HTR-8/SVneo (cell line): ENCODE measurements at regions not wholly inside any gene's neighbourhood (a gene's known extent, or its start where the extent isn't known, plus 50 kb on each side); places are given as distances from the start of the nearest gene placed in this dataset.
"Not testable (repeated sequence)": the region's sequence is repeated elsewhere in the genome, so short reads cannot be mapped to it uniquely, and the experiment has no call there.

Source experiments
- DNase-seq: peaks from one replicate; pipeline ENCODE4 v3.0.0; 2011; ENCODE audit warnings: low spot score, mixed read lengths; ENCODE audit not compliant: insufficient read length
- FAIRE-seq: peaks from 2 replicates; lab custom pipeline; 2011; peaks lifted over from hg19 to GRCh38; lab: Jason Lieb, UNC

DNA sequence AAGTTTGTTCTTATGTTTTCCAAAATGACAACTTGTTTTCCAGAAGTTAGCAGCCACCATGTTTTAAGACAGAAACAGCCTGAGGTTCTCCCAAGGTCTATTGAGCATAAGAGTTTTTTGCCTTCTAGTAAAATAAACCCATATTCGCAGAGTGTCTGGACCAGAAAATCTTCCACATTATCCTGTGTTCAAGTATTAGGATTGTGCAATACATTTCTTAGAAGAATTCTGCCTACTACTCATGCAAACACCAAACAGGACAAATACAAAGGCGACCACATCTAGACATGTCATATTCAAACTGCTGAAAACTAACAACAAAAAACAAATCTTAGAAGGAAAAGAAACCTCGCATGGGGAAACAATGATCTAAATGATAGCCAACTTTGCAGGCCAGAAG lies 145.4 kb upstream of the AHI1 start:
- DNase-seq (no peak), FAIRE-seq (no peak)

DNA sequence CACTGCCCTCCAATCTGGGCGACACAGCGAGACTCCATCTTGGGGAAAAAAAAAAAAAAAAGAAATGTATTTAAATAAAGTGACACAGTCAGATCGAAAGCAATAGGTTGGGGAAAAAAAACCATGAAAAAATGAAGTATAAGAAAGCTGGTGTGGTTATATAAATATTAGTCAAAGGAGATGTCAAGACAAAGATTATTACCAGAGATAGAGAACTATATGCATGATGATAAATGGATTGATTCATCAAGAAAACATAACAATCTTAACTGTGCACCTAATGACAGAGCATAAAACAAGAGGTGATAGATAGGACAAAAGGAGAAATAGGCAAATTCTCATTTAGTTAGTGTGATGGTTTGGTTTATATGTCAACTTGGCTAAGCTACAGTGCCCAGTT lies 146.9 kb upstream of the AHI1 start:
- FAIRE-seq (peak; percentile 48), DNase-seq (no peak)

DNA sequence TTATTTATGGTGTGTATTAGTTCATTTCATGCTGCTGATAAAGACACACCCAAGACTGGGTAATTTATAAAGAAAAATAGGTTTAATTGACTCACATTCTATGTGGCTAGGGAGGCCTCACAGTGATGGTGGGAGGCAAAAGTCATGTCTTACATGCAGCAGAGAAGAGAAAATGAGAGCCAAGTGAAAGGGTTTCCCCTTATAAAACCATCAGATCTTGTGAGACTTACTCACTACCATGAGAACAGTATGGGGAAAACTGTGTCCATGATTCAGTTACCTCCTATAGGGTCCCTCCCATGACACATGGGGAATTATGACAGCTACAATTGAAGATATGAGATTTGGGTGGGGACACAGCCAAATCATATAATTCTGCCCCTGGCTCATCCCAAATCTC lies 150.0 kb upstream of the AHI1 start:
- DNase-seq = no peak
- no peak for FAIRE-seq

DNA sequence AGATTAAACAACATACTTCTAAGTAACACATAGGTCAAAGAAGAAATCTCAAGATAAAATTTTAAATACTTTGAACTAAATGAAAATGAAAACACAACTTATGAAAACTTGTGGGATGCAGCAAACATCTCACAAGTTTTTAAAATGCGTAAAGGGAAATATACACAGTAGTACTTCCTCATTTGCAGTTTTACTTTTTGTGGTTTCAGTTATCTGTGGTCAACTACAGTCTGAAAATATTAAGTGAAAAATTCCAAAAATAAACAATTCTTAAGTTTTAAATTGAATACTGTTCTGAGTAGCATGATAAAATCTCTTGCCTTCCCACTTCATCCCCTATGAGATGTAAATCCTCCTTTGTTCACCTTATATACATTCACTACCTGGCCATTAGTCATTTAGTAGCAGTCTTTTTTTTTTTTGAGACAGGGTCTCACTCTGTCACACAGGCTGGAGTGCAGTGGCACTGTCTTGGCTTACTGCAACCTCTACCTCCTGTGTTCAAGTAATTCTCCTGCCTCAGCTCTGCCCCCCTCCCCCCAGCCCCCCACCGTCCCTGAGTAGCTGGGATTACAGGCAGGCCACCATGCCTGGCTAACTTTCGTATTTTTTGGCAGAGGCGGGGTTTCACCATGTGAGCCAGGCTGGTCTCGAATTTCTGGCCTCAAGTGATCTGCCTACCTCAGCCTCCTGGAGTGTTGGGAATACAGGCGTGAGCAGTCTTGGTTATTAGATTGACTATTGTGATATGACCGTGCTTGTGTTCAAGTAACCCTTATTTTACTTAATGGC lies 154.6 kb upstream of the AHI1 start:
- DNase-seq = no peak
- no peak for FAIRE-seq

DNA sequence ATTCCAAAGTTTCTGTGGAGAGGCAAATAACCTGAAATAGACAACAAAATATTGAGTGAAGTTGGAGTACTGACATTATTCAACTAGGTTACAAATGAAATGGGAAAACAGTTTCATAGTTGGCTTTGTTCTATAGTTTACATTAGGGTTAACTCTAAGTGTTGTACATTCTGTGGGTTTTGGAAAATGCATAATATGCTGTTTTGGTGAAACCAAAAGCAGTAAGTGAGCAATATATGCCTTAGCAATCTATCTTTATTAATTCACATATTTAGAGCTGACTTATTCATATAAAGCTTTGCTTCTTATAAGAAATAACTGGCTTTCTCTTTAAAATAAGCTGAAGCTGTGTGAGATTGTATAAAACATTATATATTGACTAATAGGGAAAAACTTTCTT lies 157.5 kb upstream of the AHI1 start:
- DNase-seq (no peak), FAIRE-seq (no peak)

DNA sequence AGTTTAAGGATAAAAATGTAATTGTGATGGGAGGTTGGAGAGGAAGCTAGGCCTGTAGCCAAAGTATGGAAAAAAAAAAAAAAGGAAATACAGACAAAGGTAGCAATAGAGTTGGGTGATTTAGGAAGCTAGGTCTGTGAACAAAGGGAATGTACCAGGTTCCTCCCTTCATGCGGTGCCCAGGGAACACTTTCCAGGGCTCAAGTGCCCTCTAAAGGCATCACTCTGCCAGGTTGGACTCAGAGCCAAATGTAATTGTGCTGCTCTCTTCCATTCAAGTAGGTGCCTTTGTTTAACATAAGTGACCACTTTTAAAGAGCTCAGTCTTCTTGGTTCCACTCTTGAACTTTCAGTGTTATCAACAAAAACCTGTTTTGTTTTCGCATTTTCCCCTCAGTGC lies 159.7 kb upstream of the AHI1 start:
- FAIRE-seq (no peak), DNase-seq (no peak)

DNA sequence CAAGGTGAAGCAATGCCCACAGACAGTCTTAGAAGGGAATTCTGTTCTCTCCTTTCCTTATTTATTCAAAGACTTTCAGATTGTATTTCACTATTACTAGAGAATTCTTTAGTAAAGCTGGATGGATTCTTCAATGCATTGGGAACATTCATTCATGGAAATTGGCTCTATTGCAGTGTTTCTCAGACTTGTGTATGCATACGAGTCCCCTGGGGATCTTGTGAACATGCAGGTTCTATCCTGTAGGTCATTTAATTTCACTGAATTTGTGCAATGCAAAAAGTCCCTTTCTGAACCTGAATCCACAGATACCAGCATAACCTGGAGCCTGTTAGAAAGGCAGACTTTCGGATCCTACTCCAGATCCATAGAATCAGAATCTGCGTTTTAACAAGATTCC lies 160.9 kb upstream of the AHI1 start:
- DNase-seq (no peak), FAIRE-seq (no peak)

DNA sequence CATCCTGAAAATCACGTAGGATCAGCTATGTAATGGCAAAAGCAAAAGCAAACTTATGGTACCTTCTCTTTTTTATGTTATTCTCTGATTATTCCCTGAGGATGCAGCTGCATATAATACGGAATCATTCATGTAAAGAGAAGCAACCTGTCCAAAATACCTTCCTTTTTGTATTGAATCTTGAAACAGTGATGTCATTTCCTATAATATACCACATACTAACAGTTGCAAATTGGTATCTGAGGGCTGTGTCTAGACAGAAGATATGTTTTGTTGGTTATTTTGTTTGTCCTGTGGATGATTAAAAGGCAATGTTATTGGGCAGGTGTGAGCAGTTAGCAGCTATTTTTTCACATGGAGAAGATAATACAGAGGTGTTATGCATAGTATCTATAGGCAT lies 161.4 kb upstream of the AHI1 start:
- FAIRE-seq (no peak), DNase-seq (no peak)

DNA sequence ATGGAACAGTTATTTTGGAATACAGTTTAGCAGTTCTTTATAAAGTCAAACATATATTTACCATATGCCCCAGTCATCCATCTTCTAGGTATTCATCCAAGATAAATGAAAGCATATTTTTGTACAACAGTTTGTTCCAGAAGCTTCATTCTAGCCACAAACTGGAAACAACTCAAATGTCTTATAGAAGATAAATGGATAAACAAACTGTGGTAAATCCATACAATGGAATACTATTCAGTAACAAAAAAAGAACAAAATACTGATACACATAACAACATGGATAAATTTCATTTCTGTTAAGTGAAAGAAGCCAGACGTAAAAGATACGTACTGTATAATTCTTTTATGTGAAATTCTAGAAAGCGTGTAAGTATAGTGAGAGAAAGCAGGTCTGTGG lies 167.0 kb upstream of the AHI1 start:
- FAIRE-seq (no peak), DNase-seq (no peak)

DNA sequence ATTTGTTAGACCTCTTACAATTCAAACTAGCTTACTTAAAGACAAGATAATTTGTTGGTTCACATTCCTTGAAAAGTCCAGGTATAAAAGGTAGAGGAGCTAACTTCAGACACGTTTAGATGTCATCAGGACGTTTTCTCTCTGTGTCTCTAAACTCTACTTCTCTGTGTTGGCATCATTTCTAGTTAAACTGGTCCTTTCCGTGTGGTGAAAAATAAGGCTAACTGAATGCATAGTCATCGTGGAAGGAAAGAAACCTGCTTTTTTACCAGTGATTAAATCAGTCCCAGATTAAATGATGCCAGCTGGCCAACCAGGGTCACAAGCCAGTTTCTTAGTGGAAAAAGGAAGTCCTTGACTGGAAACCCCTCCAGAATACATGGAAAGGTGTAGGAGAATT lies 168.4 kb upstream of the AHI1 start:
- no peak for DNase-seq
- FAIRE-seq = no peak

DNA sequence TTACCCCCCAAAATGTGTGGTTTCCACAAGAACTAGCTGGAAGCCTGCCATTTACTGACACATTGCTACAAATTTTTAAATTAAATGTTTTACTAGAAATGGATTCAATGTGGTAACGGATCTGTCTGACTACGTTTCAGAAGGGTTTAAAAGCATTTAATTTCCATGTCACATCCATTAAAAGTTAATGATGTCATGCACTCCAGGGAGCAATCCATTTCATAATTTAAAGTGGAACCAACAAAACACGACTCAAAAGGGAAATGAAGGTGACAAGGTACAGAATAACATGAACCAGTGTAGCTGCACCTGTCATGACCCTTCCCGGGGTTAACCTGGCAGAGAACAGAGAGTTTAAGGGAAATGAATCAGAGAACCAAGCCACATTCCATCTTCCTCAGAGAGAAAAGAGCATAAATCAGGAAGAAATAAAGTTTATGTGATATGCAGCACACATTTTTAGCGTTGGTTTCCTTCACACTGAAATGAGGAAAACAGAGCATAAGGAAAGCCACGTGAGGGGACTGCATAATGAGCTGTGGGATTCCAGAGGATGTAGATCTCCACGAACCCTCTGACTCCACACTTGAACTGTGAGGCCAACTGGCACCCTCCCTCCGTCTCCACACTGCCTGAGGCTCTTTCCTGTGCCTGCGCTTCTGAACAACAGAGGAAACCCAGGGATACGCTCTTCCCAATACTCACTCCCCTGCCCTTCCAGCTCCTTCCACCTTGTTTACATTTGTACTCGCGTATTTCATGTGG lies 170.3 kb upstream of the AHI1 start:
- DNase-seq (peak; percentile 32), FAIRE-seq (peak; percentile 52)

DNA sequence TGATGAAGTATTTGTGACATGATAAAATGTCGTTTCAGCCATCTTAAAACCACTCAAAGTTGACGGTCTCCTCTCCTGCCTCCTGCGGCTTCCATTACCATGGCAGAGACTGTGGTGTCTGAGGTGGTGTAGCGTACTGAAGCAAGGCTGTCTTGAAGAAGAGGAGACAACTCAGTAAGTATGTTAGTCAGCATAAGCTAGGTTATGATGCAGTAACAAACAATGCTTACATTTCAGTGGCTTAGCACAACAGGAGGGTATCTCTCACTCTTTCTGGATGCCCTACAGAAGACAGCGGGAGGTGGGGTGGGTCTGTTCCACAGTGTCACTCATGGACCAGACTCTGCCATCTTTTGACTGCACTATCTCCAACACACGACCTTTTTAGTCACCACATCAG lies 174.7 kb upstream of the AHI1 start:
- FAIRE-seq (no peak), DNase-seq (no peak)

DNA sequence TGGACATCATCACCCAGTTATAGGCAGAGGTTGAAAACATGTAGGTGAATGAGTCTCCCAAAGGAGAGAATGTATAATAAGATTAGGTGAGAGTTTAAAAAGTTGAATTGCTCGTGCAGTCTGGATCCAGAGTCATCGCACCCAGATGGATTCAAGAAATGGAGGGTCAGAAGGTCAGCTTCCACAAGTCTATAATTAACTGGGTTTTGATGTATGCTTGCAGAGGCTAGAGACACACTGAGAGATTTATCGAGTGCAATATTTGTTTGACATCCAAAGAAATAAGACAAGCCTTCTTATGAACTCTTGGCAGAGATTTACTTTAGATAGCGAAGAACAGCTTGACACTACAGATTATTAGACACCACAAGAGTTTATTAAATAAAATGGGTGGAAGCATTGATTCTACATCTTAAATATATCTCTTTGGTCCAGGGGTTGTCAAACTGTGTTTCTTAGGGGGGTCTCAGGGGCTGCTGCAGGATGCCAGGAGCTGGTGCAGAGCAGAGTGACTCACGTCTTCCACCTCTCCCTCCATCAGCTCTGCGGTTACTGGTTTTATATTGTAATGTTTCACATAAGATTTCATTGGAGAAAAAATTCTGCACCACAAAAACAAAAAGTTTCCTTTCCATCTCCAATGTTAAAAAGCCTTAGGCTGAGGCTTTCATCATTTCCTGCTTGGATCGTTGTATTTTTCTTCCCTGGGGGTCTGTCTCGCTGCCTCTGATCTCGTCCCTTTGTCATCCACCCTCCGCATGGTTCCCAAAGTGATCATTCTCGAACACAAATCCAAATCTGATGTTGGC lies 176.2 kb upstream of the AHI1 start:
- DNase-seq (no peak), FAIRE-seq (no peak)

DNA sequence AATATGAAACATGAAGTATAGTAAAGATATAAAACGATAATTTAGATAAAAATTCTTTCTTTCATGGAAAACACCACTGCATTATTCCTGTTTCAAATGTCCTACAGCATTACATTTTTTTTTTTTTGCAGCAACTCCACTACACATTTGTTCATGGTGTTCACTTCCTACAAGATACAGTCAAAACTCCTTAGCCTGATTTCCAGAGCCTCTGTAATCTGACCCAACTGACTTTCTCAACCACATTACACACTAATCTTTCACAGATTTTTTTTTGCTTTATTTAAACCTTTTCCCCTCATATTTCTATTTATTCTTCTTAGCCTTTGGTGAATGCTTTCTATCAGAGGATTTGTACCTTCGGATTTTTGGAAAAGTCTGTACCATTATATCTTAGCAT lies 176.5 kb upstream of the PDE7B start:
- DNase-seq (no peak), FAIRE-seq (no peak)

DNA sequence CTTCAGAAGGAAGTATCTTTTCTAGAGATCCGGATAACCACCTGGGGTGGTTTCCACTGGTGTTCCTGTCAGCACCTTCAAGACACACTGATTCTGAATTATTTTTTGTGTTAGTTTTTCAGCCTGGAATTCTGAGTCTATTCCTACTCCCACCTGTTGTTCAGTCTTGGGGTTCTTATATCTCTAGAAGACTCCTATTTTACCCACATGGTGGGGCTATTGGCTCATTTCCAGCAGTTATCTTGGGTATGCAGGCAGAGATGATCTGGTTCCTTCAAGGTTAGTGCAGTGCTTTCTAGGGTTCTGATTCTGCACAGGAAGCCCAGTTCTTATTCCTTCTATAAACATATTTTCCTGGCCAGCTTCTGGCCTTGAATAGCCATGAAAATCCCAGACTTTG lies 175.6 kb upstream of the PDE7B start:
- no peak for FAIRE-seq

DNA sequence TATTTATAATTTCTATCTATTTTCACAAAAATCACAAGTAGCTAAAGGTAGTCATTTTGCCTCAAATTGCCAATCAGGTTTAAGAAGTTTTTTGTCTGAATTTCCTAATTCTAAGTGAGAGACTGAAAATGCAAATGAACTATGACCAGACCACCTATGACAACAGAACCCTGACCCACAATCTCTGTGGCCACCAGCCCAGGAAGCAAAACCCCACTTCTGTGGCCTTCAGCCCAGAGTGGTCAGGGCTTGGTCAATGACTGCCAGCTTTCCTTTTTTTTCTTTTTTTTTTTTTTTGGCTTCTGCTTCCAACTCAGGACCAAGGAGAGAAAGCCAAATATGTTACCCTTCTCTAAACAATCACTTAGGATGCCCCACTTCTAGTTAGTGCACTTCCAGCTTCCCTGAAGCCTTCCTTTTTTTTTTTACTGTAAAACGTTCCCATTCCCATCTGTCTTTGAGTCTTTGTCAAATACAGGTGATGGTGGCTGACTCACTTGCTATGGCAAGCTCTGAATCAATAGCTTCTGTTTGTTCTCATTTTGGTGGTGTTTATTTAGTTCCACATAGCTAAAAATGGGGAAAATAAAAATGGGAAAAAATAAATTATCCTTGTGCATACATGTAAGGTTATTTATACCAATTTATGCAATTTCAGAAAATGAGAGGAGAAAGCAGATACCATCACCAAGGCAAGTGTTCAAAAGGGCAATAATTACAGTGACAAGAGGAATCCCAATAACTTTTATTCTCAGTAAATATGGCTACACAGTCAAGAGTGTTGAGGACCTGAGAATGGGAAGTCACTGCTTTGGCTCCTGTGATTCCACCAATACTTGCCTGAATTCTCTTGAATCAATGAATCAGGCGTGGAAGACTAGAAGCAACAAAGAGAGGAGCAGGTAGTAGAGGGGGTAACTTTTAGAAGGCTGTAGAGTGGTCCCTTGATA lies 170.3 kb upstream of the PDE7B start:
- DNase-seq (no peak), FAIRE-seq (no peak)

More for the DNA sequence above, 175.6 kb upstream of the PDE7B start:
- DNase-seq = peak; percentile 34

DNA sequence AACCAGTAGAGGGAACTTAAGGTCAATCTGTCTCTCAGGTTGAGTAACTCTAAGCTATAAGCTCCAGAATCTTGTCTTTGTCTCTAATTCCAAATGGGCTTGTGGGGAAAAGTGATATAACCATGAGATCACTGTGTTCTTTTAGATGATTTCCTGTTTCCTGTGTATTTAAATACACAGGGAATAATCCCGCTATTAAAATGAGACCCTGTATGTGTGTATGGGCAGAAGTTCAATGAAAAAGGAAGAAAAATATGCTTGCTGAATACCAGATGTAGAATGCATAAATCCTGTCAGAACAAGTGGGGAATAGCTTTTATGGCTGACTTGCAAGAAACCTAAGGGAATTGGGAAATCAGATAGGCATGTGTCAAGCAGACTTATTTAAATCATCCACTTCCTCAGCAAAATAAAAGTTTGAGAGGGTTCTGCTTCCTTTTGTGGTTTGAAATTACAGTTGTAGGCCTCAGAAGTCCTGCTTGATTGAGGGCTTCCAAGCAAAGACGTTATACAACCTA lies 164.7 kb upstream of the PDE7B start:
- FAIRE-seq = no peak
- DNase-seq = peak; percentile 8

DNA sequence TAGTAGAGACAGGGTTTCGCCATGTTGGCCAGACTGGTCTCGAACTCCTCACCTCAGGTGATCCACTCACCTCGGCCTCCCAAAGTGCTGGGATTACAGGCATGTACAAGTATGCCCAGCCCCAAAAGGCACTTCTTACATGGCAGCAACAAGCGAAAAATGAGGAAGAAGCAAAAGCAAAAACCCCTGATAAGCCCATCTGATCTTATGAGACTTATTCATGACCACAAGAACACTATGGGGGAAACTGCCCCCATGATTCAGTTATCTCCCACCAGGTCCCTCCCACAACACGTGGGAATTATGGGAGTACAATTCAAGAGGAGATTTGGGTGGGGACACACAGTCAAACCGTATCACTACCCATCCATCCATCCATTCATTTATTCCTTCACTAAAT lies 163.0 kb upstream of the PDE7B start:
- not testable (repeated sequence) for FAIRE-seq, DNase-seq

DNA sequence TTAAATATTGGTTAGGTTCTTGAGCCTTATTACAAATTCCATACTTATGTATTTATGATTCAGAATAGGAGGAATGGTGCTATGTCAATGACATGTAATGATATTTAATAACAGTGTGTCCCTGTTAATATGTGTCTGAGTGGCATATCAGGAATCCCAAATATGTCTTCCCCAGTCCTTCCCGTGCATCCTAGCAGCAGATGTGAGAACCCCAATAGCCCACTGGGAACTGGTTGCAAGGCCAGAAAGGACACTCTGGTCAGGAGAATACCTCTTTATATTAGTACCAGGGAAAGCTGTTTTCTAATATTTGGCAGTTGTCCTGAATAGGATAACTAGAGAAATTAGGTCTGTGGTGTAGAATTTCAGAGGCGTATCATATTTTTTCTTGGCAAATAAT lies 159.1 kb upstream of the PDE7B start:
- DNase-seq (no peak), FAIRE-seq (no peak)
